IMR-90 (cell line): ENCODE measurements at regions not wholly inside any gene's neighbourhood (a gene's known extent, or its start where the extent isn't known, plus 50 kb on each side); places are given as distances from the start of the nearest gene placed in this dataset.

Experiments used
- ATAC-seq: fragments of 200-7000 bp; cut with Tn5 transposase; 2 replicates; pipeline ENCODE4 v1.9.1; 2020; ENCODE audit warnings: low read depth, mild to moderate bottlenecking, moderate library complexity
- BruUV-seq: library from RNA; stranded (reverse); fragments of 400-500 nt; replicated peaks from 2 replicates; lab custom pipeline; 2021; lab: Mats Ljungman, UMichigan
- CTCF ChIA-PET: fragments of 300-600 bp; formaldehyde crosslinking; extraction: SDS; loops from one replicate; lab custom pipeline; 2021; ENCODE audit warnings: antibody characterized with exemption; lab: Yijun Ruan, JAX
- POLR2A ChIA-PET: fragments of 300-600 bp; sonication (Branson Sonifier 250); formaldehyde crosslinking; loops from one replicate; lab custom pipeline; 2022; ENCODE audit warnings: antibody characterized with exemption; ENCODE audit not compliant: unreplicated experiment; lab: Charles Lee
- DNase-seq: peaks from one replicate; pipeline ENCODE4 v3.0.0; 2013
- H2AFZ ChIP-seq: replicated peaks from 2 replicates; pipeline ENCODE3; 2013; ENCODE audit warnings: low read length, mild to moderate bottlenecking; ENCODE audit not compliant: poor library complexity
- H2AK5ac ChIP-seq: 2 replicates; pipeline ENCODE4 v1.6.1; 2013; ENCODE audit warnings: low read depth, low read length, inconsistent platforms
- H2AK9ac ChIP-seq: replicated peaks from 2 replicates; pipeline ENCODE3; 2013; ENCODE audit warnings: mild to moderate bottlenecking, low read depth, low read length, moderate library complexity; ENCODE audit not compliant: poor library complexity
- H2BK120ac ChIP-seq: 2 replicates; pipeline ENCODE4 v1.6.1; 2013; ENCODE audit warnings: low read depth, low read length, inconsistent platforms
- H2BK15ac ChIP-seq: 3 replicates; pipeline ENCODE4 v1.6.1; 2013; ENCODE audit warnings: low read depth, low read length, inconsistent platforms
- H2BK20ac ChIP-seq: 2 replicates; pipeline ENCODE4 v1.6.1; 2013; ENCODE audit warnings: low read depth, mild to moderate bottlenecking, inconsistent platforms, low read length, moderate library complexity
- H2BK5ac ChIP-seq: 2 replicates; pipeline ENCODE4 v1.6.1; 2013; ENCODE audit warnings: mild to moderate bottlenecking, low read depth, low read length, inconsistent platforms; ENCODE audit not compliant: poor library complexity, severe bottlenecking
- H3K14ac ChIP-seq: replicated peaks from 2 replicates; pipeline ENCODE4 v1.6.1; 2013; ENCODE audit warnings: low read depth, low read length, inconsistent platforms
- H3K18ac ChIP-seq: 2 replicates; pipeline ENCODE4 v1.6.1; 2013; ENCODE audit warnings: low read depth, low read length, control low read depth
- H3K23ac ChIP-seq: 2 replicates; pipeline ENCODE4 v1.6.1; 2013; ENCODE audit warnings: low read depth, low read length, inconsistent platforms
- H3K27ac ChIP-seq: 2 replicates; pipeline ENCODE4 v1.5.1; 2013; ENCODE audit warnings: mild to moderate bottlenecking, control low read depth, low read length; ENCODE audit not compliant: insufficient read depth
- H3K27me3 ChIP-seq: 2 replicates; pipeline ENCODE4 v1.6.1; 2013; ENCODE audit warnings: low read length; ENCODE audit not compliant: control insufficient read depth, insufficient read depth
- H3K36me3 ChIP-seq: 2 replicates; pipeline ENCODE4 v1.6.1; 2013; ENCODE audit warnings: low read length, mixed read lengths; ENCODE audit not compliant: control insufficient read depth, insufficient read depth
- H3K4ac ChIP-seq: 2 replicates; pipeline ENCODE4 v1.6.1; 2013; ENCODE audit warnings: low read depth, low read length, inconsistent platforms
- H3K4me1 ChIP-seq: 2 replicates; pipeline ENCODE4 v1.6.1; 2013; ENCODE audit warnings: low read length, mixed read lengths; ENCODE audit not compliant: control insufficient read depth, insufficient read depth
- H3K4me2 ChIP-seq: 2 replicates; pipeline ENCODE4 v1.6.1; 2013; ENCODE audit warnings: low read depth, mild to moderate bottlenecking, control low read depth, low read length, moderate library complexity
- H3K4me3 ChIP-seq: 2 replicates; pipeline ENCODE4 v1.5.1; 2013; ENCODE audit warnings: low read depth, mild to moderate bottlenecking, control low read depth, low read length, moderate library complexity; ENCODE audit not compliant: insufficient read depth
- H3K56ac ChIP-seq: 2 replicates; pipeline ENCODE4 v1.6.1; 2013; ENCODE audit warnings: low read length, inconsistent platforms; ENCODE audit not compliant: insufficient read depth; ENCODE audit errors: extremely low read depth
- H3K79me1 ChIP-seq, 2 experiments: 2 replicates each; pipeline ENCODE4 v1.6.1; 2013; ENCODE audit warnings: low read length in 2 of 2, inconsistent platforms in 1 of 2, low read depth in 1 of 2
- H3K9ac ChIP-seq: 2 replicates; pipeline ENCODE4 v1.6.1; 2013; ENCODE audit warnings: low read depth, low read length, control low read depth
- H3K9me1 ChIP-seq: 2 replicates; pipeline ENCODE4 v1.6.1; 2013; ENCODE audit warnings: low read length, inconsistent platforms; ENCODE audit not compliant: insufficient read depth
- H3K9me3 ChIP-seq: 2 replicates; pipeline ENCODE4 v1.6.1; 2013; ENCODE audit warnings: low read length; ENCODE audit not compliant: control insufficient read depth, insufficient read depth
- H4K20me1 ChIP-seq: 2 replicates; pipeline ENCODE4 v1.6.1; 2013; ENCODE audit warnings: low read length, inconsistent platforms; ENCODE audit not compliant: insufficient read depth
- H4K5ac ChIP-seq: 2 replicates; pipeline ENCODE4 v1.6.1; 2013; ENCODE audit warnings: mild to moderate bottlenecking, low read depth, low read length, control low read depth
- H4K8ac ChIP-seq, 2 experiments: 2 replicates each; pipeline ENCODE4 v1.6.1; 2013; ENCODE audit warnings: low read depth in 2 of 2, low read length in 2 of 2, control low read depth in 1 of 2, inconsistent platforms in 1 of 2
- H4K91ac ChIP-seq: 2 replicates; pipeline ENCODE4 v1.6.1; 2013; ENCODE audit warnings: low read depth, low read length, inconsistent platforms; ENCODE audit not compliant: insufficient read depth
- BHLHE40 ChIP-seq: fragments of 150-350 bp; IDR thresholded peaks from 2 replicates; pipeline ENCODE4 v1.6.1; 2016; ENCODE audit warnings: mild to moderate bottlenecking, low read depth, low read length
- CHD1 ChIP-seq: IDR thresholded peaks from 2 replicates; pipeline ENCODE4 v1.6.1; 2012; ENCODE audit warnings: low read depth, low read length, improper control_type of control experiment
- FOS ChIP-seq: fragments of 150-350 bp; IDR thresholded peaks from 2 replicates; pipeline ENCODE4 v1.6.1; 2016; ENCODE audit warnings: low read depth, low read length
- MAFK ChIP-seq: IDR thresholded peaks from 2 replicates; pipeline ENCODE4 v1.6.1; 2012; ENCODE audit warnings: low read depth, low read length, improper control_type of control experiment
- MAZ ChIP-seq: IDR thresholded peaks from 2 replicates; pipeline ENCODE4 v1.6.1; 2012; ENCODE audit warnings: low read depth, mild to moderate bottlenecking, low read length, improper control_type of control experiment, moderate library complexity, borderline replicate concordance
- MXI1 ChIP-seq: IDR thresholded peaks from 2 replicates; pipeline ENCODE4 v1.6.1; 2012; ENCODE audit warnings: low read depth, mild to moderate bottlenecking, low read length, moderate library complexity, borderline replicate concordance
- NFE2L2 ChIP-seq: fragments of 150-350 bp; IDR thresholded peaks from 2 replicates; pipeline ENCODE4 v1.6.1; 2016; ENCODE audit warnings: low read depth, mild to moderate bottlenecking, low read length
- POLR2A ChIP-seq: IDR thresholded peaks from 2 replicates; pipeline ENCODE4 v1.6.1; 2012; ENCODE audit warnings: mild to moderate bottlenecking, low read depth, low read length
- RAD21 ChIP-seq: IDR thresholded peaks from 2 replicates; pipeline ENCODE4 v1.6.1; 2012; ENCODE audit warnings: low read length, improper control_type of control experiment
- RCOR1 ChIP-seq: IDR thresholded peaks from 2 replicates; pipeline ENCODE4 v1.6.1; 2012; ENCODE audit warnings: mild to moderate bottlenecking, low read length, improper control_type of control experiment; ENCODE audit not compliant: insufficient replicate concordance
- RFX5 ChIP-seq: IDR thresholded peaks from 2 replicates; pipeline ENCODE4 v1.8.0; 2012; ENCODE audit warnings: low read depth, mild to moderate bottlenecking, low read length, moderate library complexity
- SMC3 ChIP-seq: fragments of 150-350 bp; IDR thresholded peaks from 2 replicates; pipeline ENCODE4 v1.6.1; 2016; ENCODE audit warnings: low read depth, mild to moderate bottlenecking, antibody characterized with exemption, low read length, moderate library complexity
- WGBS, 2 experiments: methylation state at CpG; one replicate each; pipeline versions ENCODE4 v1.1.5 to v1.1.7; 2013; ENCODE audit warnings: missing lambda C conversion rate in 2 of 2; ENCODE audit not compliant: insufficient read length in 1 of 2; ENCODE audit errors: extremely low coverage in 2 of 2; 5-methylcytosine and 5-hydroxymethylcytosine counted together
- dilution Hi-C: fragments of 300-500 bp; cut with HindIII; formaldehyde crosslinking; loops from one replicate; pipeline ENCODE4 v1.14.3; 2018; ENCODE audit warnings: low sequenced_read_pairs; ENCODE audit not compliant: unreplicated experiment
- in situ Hi-C: fragments of 300-500 bp; cut with MboI; formaldehyde crosslinking; loops from 3 replicates; pipeline ENCODE4 v1.14.3; 2019; ENCODE audit warnings: low sequenced_read_pairs, inconsistent platforms, mixed read lengths
- intact Hi-C: fragments of 100-400 bp; cut with micrococcal nuclease; formaldehyde crosslinking; loops from 2 replicates; pipeline ENCODE4 v1.10.0; 2022
- TF ChIP-seq, protein P1 (sequence below): conservative IDR thresholded peaks from 2 replicates; pipeline ENCODE4 v1.5.1; 2012; ENCODE audit warnings: mild to moderate bottlenecking, low read depth, low read length, improper control_type of control experiment
- TF ChIP-seq, protein P2 (sequence below): fragments of 150-350 bp; IDR thresholded peaks from 2 replicates; pipeline ENCODE4 v1.6.1; 2017; ENCODE audit warnings: mild to moderate bottlenecking, antibody characterized with exemption, low read length, low read depth
- TF ChIP-seq, protein P3 (sequence below): fragments of 150-350 bp; IDR thresholded peaks from 2 replicates; pipeline ENCODE4 v1.6.1; 2016; ENCODE audit warnings: low read depth, mild to moderate bottlenecking, low read length, moderate library complexity, borderline replicate concordance

DNA sequence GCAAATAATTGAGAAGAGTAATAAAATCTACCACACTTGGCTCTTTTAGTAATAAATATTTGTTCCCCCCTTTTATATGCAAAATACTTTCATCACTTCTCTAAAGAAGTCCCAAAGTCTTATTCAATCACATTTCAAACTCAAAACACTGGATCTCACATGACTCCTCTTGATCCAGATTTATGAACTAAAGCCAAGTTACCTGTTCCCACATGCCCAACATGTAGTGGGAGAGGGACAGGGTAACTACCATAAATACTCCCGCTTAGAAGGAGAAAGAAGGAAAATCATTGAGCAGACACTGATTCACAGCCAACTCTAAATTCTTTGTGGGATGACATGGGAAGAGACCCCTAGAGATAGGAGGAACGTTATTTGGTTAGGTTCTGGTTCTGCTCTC is 64.9 kb upstream of the PMFBP1 start:
- no peak overlapping the region for H2AK5ac ChIP-seq
- no peak for ATAC-seq
- DNase-seq: no peak
- H3K56ac ChIP-seq: no peak overlapping the region
- H2AFZ ChIP-seq: no peak overlapping the region
- no peaks in the 10 kb centered on the region for H3K79me1 ChIP-seq
- no peaks in the 10 kb centered on the region for H3K4me1 ChIP-seq
- no peak overlapping the region for H2BK120ac ChIP-seq
- no peak overlapping the region for H3K27ac ChIP-seq
- H4K91ac ChIP-seq: no peak overlapping the region
- in situ Hi-C loops (loop anchor here (5.0 to 25.0 kb wide), 2 partner anchors 225 to 1650 kb away; no protein-coding TSS in a partner anchor), intact Hi-C loops (loop anchor here (5.0 kb wide), 1 partner anchor 110 kb away; no protein-coding TSS in a partner anchor), dilution Hi-C loops (loop anchor here (25.0 kb wide), 1 partner anchor 225 kb away; no protein-coding TSS in a partner anchor)
- WGBS, 2 experiments: no CpG with 5 or more reads among the region's 2 CpGs
- no peaks in the 10 kb centered on the region for H4K20me1 ChIP-seq
- no peak overlapping the region for H2BK20ac ChIP-seq
- H3K9me3 ChIP-seq: no peaks in the 10 kb centered on the region
- no peak overlapping the region for H3K18ac ChIP-seq
- H4K5ac ChIP-seq: no peak overlapping the region
- H4K8ac ChIP-seq: no peak overlapping the region
- no peak overlapping the region for H3K9ac ChIP-seq
- H3K27me3 ChIP-seq: no peaks in the 10 kb centered on the region
- H2AK9ac ChIP-seq: no peak overlapping the region
- H3K14ac ChIP-seq: no peak overlapping the region
- no peak overlapping the region for H3K4ac ChIP-seq
- ChIA-PET POLR2A (no interaction called here), CTCF (no interaction called here)
- no peak overlapping the region for H3K23ac ChIP-seq
- no peaks in the 10 kb centered on the region for H3K36me3 ChIP-seq
- no peak overlapping the region for H3K4me2 ChIP-seq
- BruUV-seq: no TSS peak
- H2BK5ac ChIP-seq: no peak overlapping the region
- no peak for TF ChIP-seq MAZ
- TF ChIP-seq RAD21: no peak
- no peak for TF ChIP-seq MXI1
- no peak for TF ChIP-seq SMC3
- TF ChIP-seq, protein P1, sequence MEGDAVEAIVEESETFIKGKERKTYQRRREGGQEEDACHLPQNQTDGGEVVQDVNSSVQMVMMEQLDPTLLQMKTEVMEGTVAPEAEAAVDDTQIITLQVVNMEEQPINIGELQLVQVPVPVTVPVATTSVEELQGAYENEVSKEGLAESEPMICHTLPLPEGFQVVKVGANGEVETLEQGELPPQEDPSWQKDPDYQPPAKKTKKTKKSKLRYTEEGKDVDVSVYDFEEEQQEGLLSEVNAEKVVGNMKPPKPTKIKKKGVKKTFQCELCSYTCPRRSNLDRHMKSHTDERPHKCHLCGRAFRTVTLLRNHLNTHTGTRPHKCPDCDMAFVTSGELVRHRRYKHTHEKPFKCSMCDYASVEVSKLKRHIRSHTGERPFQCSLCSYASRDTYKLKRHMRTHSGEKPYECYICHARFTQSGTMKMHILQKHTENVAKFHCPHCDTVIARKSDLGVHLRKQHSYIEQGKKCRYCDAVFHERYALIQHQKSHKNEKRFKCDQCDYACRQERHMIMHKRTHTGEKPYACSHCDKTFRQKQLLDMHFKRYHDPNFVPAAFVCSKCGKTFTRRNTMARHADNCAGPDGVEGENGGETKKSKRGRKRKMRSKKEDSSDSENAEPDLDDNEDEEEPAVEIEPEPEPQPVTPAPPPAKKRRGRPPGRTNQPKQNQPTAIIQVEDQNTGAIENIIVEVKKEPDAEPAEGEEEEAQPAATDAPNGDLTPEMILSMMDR: no peak
- TF ChIP-seq POLR2A: no peak
- TF ChIP-seq, protein P2, sequence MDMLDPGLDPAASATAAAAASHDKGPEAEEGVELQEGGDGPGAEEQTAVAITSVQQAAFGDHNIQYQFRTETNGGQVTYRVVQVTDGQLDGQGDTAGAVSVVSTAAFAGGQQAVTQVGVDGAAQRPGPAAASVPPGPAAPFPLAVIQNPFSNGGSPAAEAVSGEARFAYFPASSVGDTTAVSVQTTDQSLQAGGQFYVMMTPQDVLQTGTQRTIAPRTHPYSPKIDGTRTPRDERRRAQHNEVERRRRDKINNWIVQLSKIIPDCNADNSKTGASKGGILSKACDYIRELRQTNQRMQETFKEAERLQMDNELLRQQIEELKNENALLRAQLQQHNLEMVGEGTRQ: no peak
- TF ChIP-seq RCOR1: no peak
- TF ChIP-seq, protein P3, sequence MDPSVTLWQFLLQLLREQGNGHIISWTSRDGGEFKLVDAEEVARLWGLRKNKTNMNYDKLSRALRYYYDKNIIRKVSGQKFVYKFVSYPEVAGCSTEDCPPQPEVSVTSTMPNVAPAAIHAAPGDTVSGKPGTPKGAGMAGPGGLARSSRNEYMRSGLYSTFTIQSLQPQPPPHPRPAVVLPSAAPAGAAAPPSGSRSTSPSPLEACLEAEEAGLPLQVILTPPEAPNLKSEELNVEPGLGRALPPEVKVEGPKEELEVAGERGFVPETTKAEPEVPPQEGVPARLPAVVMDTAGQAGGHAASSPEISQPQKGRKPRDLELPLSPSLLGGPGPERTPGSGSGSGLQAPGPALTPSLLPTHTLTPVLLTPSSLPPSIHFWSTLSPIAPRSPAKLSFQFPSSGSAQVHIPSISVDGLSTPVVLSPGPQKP: no peak
- no peak for TF ChIP-seq NFE2L2
- no peak for TF ChIP-seq MAFK
- TF ChIP-seq RFX5: no peak
- TF ChIP-seq CHD1: no peak
- TF ChIP-seq FOS: no peak
- no peak for TF ChIP-seq BHLHE40
- H3K4me3 ChIP-seq: no peak overlapping the region
- H2BK15ac ChIP-seq: no peak overlapping the region
- H3K9me1 ChIP-seq: no peaks in the 10 kb centered on the region
